KMS-11 (cell line): ENCODE measurements at regions not wholly inside any gene's neighbourhood (a gene's known extent, or its start where the extent isn't known, plus 50 kb on each side); places are given as distances from the start of the nearest gene placed in this dataset.

Experiments used
- H2AFZ ChIP-seq: fragments of 200-600 bp; sonication (generic); 2 replicates; pipeline ENCODE4 v1.6.1; 2016; ENCODE audit warnings: antibody characterized with exemption, mixed run types, low read depth
- H3K27ac ChIP-seq: fragments of 200-600 bp; sonication (generic); 2 replicates; pipeline ENCODE4 v1.6.1; 2016; ENCODE audit warnings: mild to moderate bottlenecking, mixed run types
- H3K27me3 ChIP-seq: fragments of 200-600 bp; sonication (generic); 2 replicates; pipeline ENCODE4 v1.6.1; 2017; ENCODE audit warnings: mild to moderate bottlenecking, low read depth, mixed run types, moderate library complexity; ENCODE audit not compliant: insufficient read depth
- H3K36me3 ChIP-seq: fragments of 200-600 bp; sonication (generic); 2 replicates; pipeline ENCODE4 v1.6.1; 2017; ENCODE audit warnings: mild to moderate bottlenecking, mixed run types; ENCODE audit not compliant: insufficient read depth
- H3K4me1 ChIP-seq: fragments of 200-600 bp; sonication (generic); 2 replicates; pipeline ENCODE4 v1.6.1; 2016; ENCODE audit warnings: mild to moderate bottlenecking, low read depth, mixed run types; ENCODE audit not compliant: poor library complexity, severe bottlenecking
- H3K4me2 ChIP-seq: fragments of 200-600 bp; sonication (generic); 2 replicates; pipeline ENCODE4 v1.7.0; 2016; ENCODE audit warnings: mild to moderate bottlenecking, mixed run types
- H3K4me3 ChIP-seq: fragments of 200-600 bp; sonication (generic); IDR thresholded peaks from 2 replicates; pipeline ENCODE4 v1.6.1; 2017; ENCODE audit warnings: low read depth, low read length, mixed read lengths; ENCODE audit not compliant: insufficient read depth
- H3K79me2 ChIP-seq: fragments of 200-600 bp; sonication (generic); 2 replicates; pipeline ENCODE4 v1.6.1; 2016; ENCODE audit warnings: low read depth, mixed run types; ENCODE audit not compliant: insufficient read depth
- H3K9ac ChIP-seq: fragments of 200-600 bp; sonication (generic); 2 replicates; pipeline ENCODE4 v1.6.1; 2016; ENCODE audit warnings: mild to moderate bottlenecking, mixed run types
- H4K20me1 ChIP-seq: fragments of 200-600 bp; sonication (generic); 2 replicates; pipeline ENCODE4 v1.6.1; 2016; ENCODE audit warnings: mild to moderate bottlenecking, mixed run types; ENCODE audit not compliant: insufficient read depth
- CTCF ChIP-seq: fragments of 200-600 bp; sonication (generic); conservative IDR thresholded peaks from 2 replicates; pipeline ENCODE4 v1.6.1; 2017; ENCODE audit warnings: low read depth, mild to moderate bottlenecking, antibody characterized with exemption, low read length, moderate library complexity, mixed read lengths

- Histone ChIP-seq H3K27me3 (no peaks in the 10 kb centered on the region), H2AFZ (no peak overlapping the region), H3K9ac (no peak overlapping the region), H3K36me3 (no peaks in the 10 kb centered on the region), H3K4me1 (peaks cover 8% of the 10 kb centered on the region), H3K27ac (no peak overlapping the region), H3K4me2 (no peak overlapping the region), H3K79me2 (no peaks in the 10 kb centered on the region), H3K4me3 (no peak overlapping the region), H4K20me1 (no peaks in the 10 kb centered on the region)
- no peak for TF ChIP-seq CTCF
Observed at GRCh38 chr7:142546452-142546851, 202.8 kb upstream of the PRSS1 start.

DNA sequence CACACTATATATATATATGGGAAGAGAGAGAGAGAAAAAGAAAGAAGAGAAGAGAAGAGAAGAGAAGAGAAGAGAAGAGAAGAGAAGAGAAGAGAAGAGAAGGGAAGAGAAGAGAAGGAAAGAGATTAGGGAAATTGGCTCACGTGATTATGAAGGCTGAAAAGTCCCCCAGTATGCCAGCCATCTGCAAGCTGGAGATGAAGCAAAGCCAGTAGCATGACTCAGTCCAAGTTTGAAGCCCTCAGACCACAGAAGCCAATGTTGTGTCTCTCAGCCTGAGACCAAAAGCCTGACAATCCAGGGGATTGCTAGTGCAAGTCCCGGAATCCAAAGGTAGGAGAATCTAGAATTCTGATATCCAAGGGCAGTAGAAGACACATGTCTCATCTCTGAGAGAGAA, 206.3 kb upstream of the PRSS1 start:
- Histone ChIP-seq H3K4me1 (no peaks in the 10 kb centered on the region), H3K27ac (no peak overlapping the region), H3K27me3 (no peaks in the 10 kb centered on the region), H2AFZ (no peak overlapping the region), H3K36me3 (no peaks in the 10 kb centered on the region), H3K4me2 (no peak overlapping the region), H3K4me3 (no peak overlapping the region), H3K79me2 (no peaks in the 10 kb centered on the region), H4K20me1 (no peaks in the 10 kb centered on the region), H3K9ac (no peak overlapping the region)
- no peak for TF ChIP-seq CTCF

DNA sequence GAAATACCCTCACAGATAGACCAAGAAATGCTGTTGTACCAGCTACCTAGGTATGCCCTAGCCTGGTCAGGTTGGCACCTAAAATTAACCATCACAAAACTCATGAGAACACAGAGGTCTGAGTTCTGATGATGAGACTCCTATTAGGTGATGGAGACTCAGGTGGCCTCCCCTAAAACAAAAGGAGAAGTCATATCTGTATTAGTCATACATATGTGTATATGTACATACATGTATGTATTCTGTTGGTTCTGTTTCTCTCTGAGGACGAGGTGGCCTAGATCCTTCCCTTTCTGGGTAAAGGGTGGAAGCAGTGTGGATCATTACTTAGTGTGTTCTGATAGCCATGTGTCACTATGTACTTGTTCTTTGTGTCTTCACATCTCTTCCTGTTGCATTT, 207.2 kb upstream of the PRSS1 start:
- Histone ChIP-seq H2AFZ (no peak overlapping the region), H3K4me3 (no peak overlapping the region), H3K4me2 (no peak overlapping the region), H4K20me1 (no peaks in the 10 kb centered on the region), H3K27ac (no peak overlapping the region), H3K36me3 (no peaks in the 10 kb centered on the region), H3K9ac (no peak overlapping the region), H3K27me3 (no peaks in the 10 kb centered on the region), H3K79me2 (no peaks in the 10 kb centered on the region), H3K4me1 (no peaks in the 10 kb centered on the region)
- no peak for TF ChIP-seq CTCF

DNA sequence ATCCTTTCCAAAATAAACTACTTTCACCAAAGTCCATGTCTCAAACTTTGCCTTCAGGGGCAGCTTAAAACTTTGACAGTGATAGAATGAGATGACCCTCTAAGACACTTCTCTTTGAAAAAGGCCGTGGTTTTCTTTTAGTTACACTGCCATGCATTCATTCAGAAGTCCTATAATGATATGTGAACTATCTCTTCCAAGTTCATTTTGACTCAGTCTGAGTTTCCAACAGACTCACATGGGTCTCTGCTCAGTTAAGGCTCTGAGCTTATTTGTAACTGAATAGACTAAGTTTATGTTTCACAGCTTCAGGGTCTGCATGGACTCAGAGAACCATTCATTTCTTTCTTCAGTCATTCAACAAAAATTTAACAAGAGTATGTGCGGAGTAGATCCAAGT, 208.9 kb upstream of the PRSS1 start:
- H3K27ac ChIP-seq, result no peak overlapping the region
- H3K4me2 ChIP-seq, result no peak overlapping the region
- H3K27me3 ChIP-seq, result no peaks in the 10 kb centered on the region
- H3K79me2 ChIP-seq, result no peaks in the 10 kb centered on the region
- no peak for TF ChIP-seq CTCF
- no peaks in the 10 kb centered on the region for H3K4me1 ChIP-seq
- H3K9ac ChIP-seq, result no peak overlapping the region
- H4K20me1 ChIP-seq, result no peaks in the 10 kb centered on the region
- H3K36me3 ChIP-seq, result no peaks in the 10 kb centered on the region
- H3K4me3 ChIP-seq, result no peak overlapping the region
- no peak overlapping the region for H2AFZ ChIP-seq

DNA sequence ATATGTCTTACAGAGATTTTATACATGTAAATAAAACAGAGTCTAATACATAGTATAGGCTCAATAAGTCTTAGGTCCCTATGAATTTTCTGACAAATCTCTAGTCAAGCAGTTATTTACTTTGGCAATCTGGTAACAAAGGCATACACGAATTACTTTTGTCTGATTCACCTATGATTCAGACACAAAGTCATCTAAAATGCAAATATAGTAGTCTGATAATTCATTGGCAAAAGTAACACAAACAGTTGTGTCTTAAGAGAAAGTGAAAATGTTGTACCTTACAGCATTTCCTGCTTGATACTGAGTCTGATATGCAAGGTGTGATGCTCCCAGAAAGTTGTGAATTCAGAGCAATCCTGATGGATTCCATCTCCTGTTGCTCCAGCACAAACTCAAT, 209.4 kb upstream of the PRSS1 start:
- no peaks in the 10 kb centered on the region for H3K27me3 ChIP-seq
- H3K36me3 ChIP-seq, result no peaks in the 10 kb centered on the region
- no peak for TF ChIP-seq CTCF
- H3K4me2 ChIP-seq, result no peak overlapping the region
- no peaks in the 10 kb centered on the region for H3K4me1 ChIP-seq
- no peak overlapping the region for H3K27ac ChIP-seq
- H3K4me3 ChIP-seq, result no peak overlapping the region
- no peak overlapping the region for H3K9ac ChIP-seq
- H3K79me2 ChIP-seq, result no peaks in the 10 kb centered on the region
- H2AFZ ChIP-seq, result no peak overlapping the region
- H4K20me1 ChIP-seq, result no peaks in the 10 kb centered on the region
